ENCODE measurements at regions not wholly inside any gene's neighbourhood (a gene's known extent, or its start where the extent isn't known, plus 50 kb on each side); places are given as distances from the start of the nearest gene placed in this dataset.

DNA sequence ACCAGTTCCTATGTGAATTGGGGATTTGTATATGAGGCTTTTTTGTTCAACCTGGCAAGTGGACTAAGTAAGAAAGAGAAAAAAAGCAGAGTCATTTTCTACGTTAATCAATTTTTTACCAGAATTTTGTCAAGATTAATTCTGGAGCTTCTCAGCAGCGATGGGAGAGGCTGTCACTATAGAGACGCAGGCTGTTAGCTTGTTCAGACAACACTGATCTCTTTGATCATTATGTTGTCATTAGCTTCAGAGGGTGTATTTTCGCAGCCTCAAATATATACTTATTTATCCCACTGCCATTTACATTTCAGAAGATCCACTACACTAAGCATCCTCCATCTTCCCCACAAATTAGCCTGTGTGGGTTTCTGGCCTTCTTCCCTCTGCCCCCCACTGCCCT is 196.7 kb upstream of the PFKP start:
- DNase-seq (ENCODE audit: low read depth in 1 of 2, low spot score in 1 of 2), result no peak

DNA sequence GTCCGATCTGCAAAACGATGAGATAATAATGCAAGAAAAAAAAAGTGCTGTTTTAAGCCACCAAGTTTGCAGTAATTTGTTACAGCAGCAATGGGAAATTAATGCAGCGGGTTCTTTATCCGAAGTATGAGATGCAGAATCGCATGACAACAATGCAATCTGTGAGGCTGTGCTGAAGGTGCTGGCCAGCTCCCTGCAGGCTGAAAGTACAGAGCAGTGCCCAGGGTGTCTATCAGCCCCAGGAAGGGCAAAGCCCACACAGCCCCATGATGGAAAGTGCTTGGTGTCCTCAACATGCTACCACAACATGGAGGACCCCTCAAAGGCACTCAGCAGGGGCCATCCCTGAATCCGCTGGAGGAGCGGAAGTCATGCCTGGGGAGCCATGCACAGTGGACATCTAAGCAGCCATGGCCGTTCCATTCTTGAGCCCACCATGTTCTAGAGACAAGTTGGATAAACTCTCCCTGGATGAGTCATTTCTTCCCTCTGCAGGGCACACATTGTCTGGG is 199.5 kb upstream of the PFKP start:
- DNase-seq (ENCODE audit: low read depth in 1 of 2, low spot score in 1 of 2), result no peak

DNA sequence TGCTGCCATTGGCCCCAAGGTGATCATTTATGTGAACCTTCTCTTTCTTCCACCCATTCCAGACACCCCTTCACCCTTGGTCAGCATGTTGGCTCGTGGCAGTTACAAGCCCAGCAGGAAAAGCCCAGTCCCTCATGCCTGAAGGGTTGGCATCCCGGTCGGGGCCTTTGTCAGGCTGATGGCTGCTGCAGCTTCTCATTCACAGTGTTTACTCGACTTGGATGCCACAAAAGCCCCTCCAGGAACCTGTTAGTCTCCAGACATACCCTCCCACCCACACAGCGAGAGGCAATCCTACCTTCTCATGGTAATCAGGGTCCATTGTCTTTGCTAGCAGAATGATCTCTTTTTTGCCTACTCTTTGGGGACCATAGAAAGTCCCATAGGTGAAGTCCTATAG is 200.8 kb upstream of the PFKP start:
- DNase-seq (ENCODE audit: low read depth in 1 of 2, low spot score in 1 of 2), result no peak

DNA sequence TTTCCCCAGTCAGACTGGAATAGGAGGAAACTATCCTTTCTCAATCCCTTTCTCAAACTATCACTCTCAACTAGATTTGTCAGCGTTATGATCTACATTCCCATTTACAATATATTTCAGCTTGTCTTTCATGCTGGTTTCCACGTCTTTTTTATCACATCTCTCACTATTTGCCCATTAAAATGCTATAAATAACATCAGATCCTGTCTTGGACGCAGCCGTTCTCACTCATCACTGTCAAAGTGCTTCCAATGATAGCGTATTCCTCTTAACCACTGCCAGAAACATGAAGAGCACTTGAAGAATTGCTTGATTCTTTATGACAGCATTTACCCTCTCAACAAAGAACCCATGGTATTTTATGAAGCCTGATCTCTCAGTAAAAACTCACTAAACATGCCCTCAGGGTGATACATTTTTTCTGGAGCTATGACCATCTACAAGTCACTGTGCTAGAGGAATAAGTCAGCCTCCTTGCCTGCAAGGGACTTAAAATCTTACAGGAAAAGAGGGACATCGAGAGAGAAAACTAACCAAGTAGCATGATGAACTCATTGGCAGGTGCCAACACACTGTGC is 205.6 kb upstream of the PFKP start:
- no peak for DNase-seq (ENCODE audit: low read depth in 1 of 2, low spot score in 1 of 2)

DNA sequence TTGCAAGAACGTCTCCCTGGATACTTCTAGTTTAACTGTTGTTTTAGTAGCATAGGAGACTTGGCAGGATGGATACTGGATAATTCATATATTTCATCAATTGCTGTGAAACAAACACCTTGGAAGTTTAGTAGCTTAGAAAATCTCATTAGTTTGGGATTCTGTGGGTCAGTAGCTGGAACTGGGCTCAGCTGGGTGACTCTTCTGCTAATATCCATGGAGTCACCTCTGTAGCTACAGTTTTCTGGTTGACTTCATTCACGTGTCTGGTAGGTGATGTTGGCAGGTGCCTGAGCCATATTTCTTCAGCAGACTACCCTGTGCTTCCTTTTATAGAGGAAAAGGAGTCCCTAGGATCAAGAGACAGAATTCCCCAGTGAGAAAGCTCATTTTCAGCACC is 208.9 kb upstream of the PFKP start:
- DNase-seq (ENCODE audit: low read depth in 1 of 2, low spot score in 1 of 2), result no peak

DNA sequence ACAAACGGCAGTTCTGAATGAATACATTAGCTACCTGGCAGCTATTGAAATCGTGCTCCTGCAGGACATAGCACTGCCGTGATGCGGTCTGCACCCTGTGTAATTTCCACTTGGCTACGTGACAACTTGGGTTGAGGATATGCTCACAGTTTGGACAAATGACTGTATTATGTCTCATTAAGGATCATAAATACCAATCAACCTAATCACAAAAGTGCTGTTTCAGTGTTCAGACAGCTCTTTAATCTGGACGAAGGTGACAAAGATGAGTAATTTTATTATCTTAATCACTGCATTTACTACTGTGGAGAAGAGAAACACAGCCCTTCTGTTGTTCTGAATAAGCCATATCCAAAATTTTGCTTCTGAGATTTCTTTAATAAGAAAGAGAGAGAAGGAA is 210.8 kb upstream of the PFKP start:
- DNase-seq (ENCODE audit: low read depth in 1 of 2, low spot score in 1 of 2), result no peak

DNA sequence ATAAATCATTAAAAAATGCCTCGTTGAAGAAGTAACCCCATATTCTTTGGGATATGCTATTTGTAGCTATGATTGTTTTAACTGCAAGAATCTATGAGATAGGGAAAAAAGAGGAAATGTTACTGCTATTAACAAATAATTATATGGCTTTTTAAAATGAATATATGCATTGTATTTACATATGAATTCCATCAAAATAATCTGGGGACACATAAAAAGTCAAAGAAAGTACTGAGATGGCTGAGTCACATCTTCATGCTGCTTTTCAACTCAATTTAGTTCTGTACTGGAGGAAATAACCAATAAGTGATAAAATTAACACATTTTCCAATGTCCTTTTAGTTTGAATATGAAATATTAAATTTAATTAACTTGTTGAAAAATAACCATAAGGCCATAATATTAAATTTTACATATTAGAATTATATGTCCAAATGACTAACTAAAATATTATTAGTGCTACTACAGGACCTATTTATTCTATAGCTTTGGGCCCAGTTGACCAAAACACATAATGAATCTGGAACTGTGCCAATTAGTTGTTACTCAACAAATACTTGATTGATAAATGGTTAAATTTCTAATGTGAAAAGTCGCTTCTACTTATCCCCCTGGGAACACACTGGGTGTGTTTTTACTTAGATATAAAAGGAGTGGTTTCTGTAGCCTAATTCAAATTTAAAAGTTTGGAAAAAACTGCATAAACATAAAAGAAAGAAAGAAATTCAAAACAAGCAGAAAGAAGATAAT is 214.6 kb upstream of the PFKP start:
- DNase-seq (ENCODE audit: low read depth in 1 of 2, low spot score in 1 of 2), result no peak

DNA sequence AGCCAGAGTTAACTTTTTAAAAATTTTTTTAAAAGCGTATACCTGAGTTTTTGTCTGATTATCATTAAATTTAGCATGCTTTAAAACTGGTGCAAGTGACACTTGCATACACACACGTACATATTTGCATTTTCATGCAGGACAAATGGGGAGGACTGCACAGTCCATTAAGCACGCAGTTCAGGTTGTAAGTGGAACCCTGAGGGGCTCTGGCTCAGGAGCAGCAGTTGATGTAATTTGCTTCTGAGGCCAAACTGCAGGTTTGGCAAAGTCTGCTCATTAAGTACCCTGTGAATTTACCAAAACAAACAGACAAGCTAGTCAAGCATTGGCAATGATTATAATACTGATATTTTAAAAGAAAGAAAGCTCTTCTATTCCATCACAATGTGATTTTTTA is 215.8 kb upstream of the PFKP start:
- no peak for DNase-seq (ENCODE audit: low read depth in 1 of 2, low spot score in 1 of 2)

DNA sequence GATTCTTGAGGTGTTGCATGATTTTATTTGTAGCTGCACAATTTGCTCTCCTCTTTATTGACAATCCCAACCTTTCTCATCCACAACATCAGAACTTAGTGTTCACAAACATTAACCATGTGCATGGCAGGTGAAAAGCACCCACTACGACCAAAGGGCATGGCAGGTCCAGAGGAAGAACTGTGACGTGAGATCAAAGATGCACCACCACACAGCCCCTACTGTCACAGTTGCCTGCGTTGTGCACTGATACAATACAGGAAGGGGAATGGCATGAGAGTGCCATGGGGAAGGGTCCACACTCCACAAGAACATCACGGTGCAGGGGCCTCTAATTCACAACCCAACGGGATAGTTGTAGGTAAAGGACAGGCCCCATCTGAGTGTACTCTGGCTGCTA is 217.1 kb upstream of the PFKP start:
- no peak for DNase-seq (ENCODE audit: low read depth in 1 of 2, low spot score in 1 of 2)

DNA sequence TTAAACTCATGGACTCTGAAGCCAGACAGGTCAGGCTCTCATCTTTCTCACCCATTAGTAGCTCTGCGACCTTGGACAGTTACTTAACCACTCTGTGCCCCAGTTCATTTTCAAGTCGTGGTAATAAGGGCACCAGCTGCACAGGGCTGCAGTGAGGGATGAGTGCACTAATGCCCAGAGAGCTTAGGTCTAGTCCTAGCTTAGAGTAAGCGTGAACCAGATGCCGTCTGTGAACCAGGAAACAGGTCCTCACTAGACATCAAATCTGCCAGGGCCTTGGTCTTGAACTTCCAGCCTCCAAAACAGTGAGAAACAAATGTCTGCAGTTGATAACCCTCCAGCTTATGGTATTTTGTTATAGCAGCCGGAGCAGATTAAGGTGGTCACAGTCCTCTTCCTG is 222.4 kb upstream of the PFKP start:
- DNase-seq (ENCODE audit: low read depth in 1 of 2, low spot score in 1 of 2), result no peak

DNA sequence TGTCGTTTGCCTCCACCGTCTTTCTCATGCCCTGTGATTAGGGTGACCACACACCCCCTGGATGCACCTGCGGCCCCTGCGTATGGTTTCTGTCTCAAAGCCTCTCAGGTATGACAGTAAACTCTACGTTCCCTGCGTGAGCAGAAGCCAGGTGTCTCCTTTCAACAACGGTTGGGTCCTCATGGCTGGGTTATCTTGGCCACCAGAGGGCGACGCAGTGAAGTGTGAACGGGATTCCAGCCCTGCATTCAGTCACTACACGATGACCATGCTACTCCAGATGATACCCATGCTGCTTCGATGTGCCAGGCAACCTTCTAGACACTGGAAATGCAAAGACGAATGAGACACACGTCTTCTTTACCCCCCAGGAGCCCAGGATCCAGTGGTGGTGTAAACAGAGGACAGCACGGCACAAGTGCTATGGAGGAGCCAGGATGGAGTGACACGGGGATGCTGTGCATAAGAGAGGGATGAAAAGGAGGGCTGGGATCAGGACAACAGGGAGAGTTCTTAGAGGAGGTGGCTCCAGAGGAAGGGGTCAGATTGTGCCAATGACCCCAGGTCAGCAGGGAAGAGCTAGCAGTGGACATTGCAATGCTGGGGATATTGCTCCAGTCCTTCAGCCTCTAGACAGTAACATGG is 228.1 kb upstream of the PFKP start:
- no peak for DNase-seq (ENCODE audit: low read depth in 1 of 2, low spot score in 1 of 2)

DNA sequence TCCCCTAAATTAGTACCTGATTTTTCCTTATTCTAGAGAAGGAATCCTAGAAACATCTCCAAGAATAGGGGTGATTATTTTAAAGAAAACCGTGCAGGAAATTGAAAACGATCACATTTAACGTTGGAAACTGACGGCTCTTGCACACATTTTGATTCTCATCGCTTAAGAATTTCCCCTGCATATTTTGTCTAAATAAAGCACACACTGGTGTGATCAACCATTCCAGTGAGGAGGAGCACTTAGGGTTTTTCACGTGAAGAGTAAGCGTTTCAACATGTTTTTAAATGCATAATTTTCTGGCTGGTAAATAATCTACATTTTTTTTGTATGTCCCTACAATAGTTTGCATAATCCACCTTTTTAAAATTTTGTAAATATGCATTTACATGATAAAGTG is 229.7 kb upstream of the PFKP start:
- no peak for DNase-seq (ENCODE audit: low read depth in 1 of 2, low spot score in 1 of 2)

DNA sequence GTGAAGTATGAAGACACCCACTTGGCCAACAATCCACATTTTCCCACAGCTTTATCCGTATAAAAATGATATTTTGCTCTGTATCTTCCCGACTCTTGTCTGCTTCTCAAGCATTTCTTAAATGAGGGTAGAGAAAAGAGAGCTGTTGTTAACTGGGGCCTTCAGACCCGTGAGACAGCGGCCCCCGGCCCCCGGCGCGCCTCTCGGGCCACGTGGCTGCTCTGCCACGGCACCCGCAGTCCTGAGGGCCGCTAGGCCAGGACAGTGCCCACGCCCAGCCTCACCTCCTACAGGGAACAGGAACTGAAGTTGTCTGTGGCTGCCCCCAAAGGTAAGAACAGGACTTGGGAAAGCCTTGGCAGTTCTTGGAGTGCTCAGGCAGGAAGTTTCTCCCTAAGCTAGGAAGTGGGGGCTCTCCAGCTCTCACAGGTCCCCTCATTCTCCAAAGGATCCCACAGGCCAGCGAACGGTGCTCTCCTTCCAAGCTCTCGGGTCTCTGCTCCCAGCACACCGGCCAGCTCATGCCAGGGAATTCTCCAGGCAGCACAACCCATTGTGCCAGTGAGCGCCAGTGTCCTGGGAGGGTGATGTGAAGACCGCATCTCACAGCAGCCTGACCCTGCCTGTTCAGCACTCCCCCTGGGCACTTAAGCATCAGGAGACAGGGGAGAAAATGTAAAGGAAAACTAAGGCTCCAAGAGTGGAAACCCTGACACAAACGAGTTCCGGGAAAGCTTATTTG is 230.3 kb upstream of the PFKP start:
- DNase-seq (ENCODE audit: low read depth in 1 of 2, low spot score in 1 of 2), result no peak

DNA sequence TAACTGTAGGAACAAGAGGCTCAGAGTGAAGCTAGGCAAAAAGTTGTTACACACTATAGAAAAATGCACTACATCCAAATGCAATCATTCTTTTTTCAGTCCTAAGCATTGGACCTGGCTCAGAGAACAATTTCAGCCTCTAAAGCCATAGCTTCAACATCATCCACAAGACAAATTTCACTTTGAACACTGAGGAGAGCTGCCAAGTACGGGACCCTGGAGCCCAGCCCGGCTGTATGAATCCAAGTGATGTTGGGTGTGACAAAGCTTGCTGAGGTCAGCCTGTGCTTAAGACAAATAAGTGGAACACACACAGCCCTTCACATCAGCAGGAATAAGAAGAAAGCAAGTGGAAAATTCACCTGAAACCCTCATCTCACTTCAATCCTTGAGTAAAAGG is 233.1 kb upstream of the PFKP start:
- no peak for DNase-seq (ENCODE audit: low read depth in 1 of 2, low spot score in 1 of 2)

DNA sequence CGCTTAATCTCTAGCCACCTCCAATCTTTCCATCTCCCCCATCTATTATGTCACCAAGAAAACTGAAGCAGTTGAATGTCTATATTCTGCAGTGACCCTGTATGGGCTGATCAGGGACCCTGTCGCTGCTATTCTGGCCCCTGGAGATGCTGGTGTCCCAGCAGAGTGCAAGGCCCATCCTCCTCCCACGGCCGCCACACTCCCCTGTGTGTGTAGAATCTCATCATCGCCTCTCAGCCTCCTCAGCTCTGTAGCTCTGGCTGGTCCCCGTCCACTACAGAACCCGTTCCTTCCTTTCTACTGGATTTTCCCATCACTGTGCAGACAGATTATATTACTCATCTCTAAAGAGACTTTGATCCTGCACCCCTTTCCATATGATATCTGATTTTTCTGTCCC is 235.8 kb upstream of the PFKP start:
- DNase-seq (ENCODE audit: low read depth in 1 of 2, low spot score in 1 of 2), result no peak

DNA sequence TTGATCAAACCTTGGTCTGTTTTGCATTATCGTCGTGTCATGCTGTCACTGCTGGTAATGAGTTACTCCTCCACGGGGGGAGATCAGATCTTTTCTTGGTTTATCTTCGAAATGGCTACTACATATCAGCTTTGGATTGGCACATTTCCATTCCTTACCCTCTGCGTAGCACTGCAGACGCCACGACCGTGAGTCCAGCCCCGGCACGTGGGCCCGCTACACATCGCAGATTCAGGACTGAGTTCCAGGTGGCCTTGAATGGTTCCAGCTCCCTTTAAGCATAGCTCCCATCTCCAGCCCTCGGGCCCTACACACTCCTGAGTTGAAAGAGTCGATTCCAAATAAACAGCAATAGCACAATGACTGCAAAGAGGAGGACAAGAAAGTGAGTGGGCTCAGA is 238.6 kb upstream of the PFKP start:
- DNase-seq (ENCODE audit: low read depth in 1 of 2, low spot score in 1 of 2), result no peak

DNA sequence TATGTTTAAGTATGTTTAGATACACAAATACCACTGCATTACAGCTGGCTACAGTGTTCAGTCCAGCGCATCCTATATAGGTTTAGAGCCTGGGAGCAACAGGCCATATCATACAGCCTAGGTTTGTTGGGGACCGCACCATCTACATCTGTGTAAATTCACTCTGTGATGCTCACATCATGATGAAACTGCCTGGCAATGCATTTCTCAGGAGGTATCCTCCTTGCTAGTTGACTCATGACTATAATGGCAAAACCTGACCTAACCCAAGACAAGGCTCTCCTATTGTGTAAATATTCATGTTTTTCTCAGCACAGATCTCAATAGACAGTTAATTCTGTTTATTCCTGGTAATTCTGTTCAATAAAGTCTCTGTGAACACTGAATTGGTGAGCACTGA is 240.7 kb upstream of the PFKP start:
- DNase-seq (ENCODE audit: low read depth in 1 of 2, low spot score in 1 of 2), result no peak

DNA sequence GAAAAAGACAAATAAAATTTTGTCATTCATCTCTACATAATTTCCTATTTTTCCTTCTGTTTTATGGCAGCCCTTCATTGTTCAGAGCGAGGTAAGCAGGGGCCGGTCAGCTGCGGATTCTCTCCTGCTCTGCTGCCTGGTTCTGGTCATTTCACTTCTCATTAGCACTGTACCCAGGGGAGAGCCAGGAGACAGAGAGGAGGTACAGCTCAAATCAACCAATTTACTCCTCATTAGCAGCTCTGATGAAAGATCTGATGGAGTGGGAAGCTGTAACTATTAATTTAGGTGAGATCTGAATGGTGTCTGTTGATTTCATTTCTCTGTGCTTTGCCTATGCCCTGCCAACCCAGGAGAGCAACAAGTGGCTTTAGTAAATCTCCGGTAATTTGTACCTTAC is 241.5 kb upstream of the PFKP start:
- no peak for DNase-seq (ENCODE audit: low read depth in 1 of 2, low spot score in 1 of 2)

DNA sequence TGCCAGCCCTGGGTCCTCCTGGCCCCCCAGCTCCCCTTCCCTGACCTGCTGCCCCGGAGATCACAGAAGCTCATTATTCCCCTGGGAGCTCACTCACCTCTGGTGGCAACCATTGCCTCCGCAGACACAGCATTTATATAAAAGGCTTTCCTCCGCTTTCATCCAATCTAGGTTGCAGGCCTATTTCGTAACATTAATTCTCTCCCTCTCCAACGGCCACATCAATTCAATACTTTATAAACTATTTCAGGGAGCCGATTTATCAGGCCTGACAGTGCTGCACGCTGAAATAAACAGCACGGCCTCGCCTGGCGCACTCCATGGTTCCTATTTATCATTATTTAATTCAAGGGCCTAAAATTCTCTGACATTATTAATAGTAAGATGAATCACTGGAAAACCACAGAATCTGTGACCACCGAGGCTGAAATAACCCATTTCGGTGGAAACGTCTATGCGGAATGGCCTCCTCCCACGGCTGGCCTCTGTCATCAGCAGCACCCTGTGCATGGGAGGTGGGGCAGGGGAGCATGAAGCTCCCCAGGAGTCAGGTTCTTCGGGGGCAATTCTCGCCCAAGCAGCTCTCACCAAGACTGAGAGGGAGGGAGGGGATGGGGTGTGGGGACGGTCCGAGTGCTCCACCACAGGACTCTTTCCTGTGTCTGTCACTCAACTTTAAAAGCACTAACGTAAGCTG is 249.3 kb upstream of the PFKP start:
- no peak for DNase-seq (ENCODE audit: low read depth in 1 of 2, low spot score in 1 of 2)

DNA sequence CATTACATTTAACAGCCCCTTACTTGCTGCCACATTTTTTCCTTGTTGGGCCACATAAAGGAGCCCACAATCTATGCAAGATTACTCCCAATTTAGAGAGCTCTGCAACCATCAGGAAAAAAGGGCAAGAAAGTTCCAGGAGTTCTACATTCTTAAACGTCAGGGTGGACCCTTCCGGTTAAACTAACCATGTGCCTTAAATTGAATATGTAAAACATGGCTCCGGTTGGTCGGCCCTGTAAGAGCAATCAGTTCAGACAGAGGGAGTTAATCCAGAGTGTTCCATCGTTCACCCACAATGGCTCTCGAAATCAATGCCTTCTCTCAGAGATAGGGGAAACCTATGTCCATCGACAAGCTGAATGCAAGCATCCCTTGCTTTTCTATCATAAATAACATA is 253.7 kb upstream of the PFKP start:
- no peak for DNase-seq (ENCODE audit: low read depth in 1 of 2, low spot score in 1 of 2)

DNA sequence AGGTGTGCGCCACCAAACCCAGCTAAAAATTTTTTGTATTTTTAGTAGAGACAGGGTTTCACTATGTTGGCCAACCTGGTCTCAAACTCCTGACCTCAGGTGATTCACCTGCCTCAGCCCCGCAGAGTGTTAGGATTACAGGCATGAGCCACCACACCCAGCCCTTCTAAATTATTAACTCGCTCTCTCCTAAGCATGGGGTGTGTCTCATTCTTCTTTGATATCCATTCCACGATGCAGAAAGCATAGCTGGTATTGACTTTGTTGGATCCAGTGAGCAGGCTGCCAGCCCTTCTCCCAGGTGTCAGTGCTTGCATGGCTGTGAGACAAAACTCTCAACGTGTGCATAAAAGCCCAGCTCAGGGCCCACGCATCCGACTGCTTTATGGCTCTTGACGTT is 254.1 kb upstream of the PFKP start:
- DNase-seq (ENCODE audit: low read depth in 1 of 2, low spot score in 1 of 2), result no peak

All from activated T-helper 1 cell treated with anti-CD3 and anti-CD28 coated beads, Interleukin-2, amount 50 U/mL, for 16 hours (primary cell).